Liver (tissue), 8 donors: ENCODE measurements at regions not wholly inside any gene's neighbourhood (a gene's known extent, or its start where the extent isn't known, plus 50 kb on each side); places are given as distances from the start of the nearest gene placed in this dataset.

Experiments used
- DNase-seq: peaks from one replicate; pipeline ENCODE4 v3.0.0-alpha.2; 2017; ENCODE audit warnings: low spot score
- H3K27ac ChIP-seq, 2 donors: one replicate each; pipeline ENCODE4 v1.7.0; 2013; ENCODE audit warnings: inconsistent platforms in 2 of 2, low read length in 2 of 2, control low read depth in 1 of 2, low read depth in 1 of 2, mild to moderate bottlenecking in 1 of 2
- H3K27me3 ChIP-seq, 4 donors: one replicate each; pipeline versions ENCODE4 v1.6.1 to v1.7.0; 2013; ENCODE audit warnings: low read length in 3 of 4, inconsistent platforms in 1 of 4, mild to moderate bottlenecking in 1 of 4, moderate library complexity in 1 of 4; ENCODE audit not compliant: control insufficient read depth in 4 of 4, insufficient read depth in 4 of 4
- H3K36me3 ChIP-seq, 4 donors: one replicate each; pipeline versions ENCODE4 v1.6.1 to v1.7.0; 2013; ENCODE audit warnings: low read length in 3 of 4, mild to moderate bottlenecking in 3 of 4, low read depth in 1 of 4, moderate library complexity in 1 of 4; ENCODE audit not compliant: control insufficient read depth in 4 of 4, insufficient read depth in 3 of 4
- H3K4me1 ChIP-seq, 4 donors: one replicate each; pipeline versions ENCODE4 v1.6.1 to v1.7.0; 2013; ENCODE audit warnings: low read length in 3 of 4, mild to moderate bottlenecking in 3 of 4, moderate library complexity in 1 of 4; ENCODE audit not compliant: control insufficient read depth in 4 of 4, insufficient read depth in 4 of 4
- H3K4me3 ChIP-seq, 3 donors: one replicate each; pipeline versions ENCODE4 v1.6.1 to v1.7.0; 2013; ENCODE audit warnings: low read length in 3 of 3, control low read depth in 1 of 3, low read depth in 1 of 3, mild to moderate bottlenecking in 1 of 3
- H3K9ac ChIP-seq, 2 donors: one replicate each; pipeline ENCODE4 v1.7.0; 2013; ENCODE audit warnings: low read length in 2 of 2, mild to moderate bottlenecking in 2 of 2, moderate library complexity in 2 of 2, control low read depth in 1 of 2, low read depth in 1 of 2
- H3K9me3 ChIP-seq, 4 donors: one replicate each; pipeline versions ENCODE4 v1.6.1 to v1.7.0; 2013; ENCODE audit warnings: low read length in 3 of 4; ENCODE audit not compliant: control insufficient read depth in 4 of 4
- EGR1 ChIP-seq, 2 donors: IDR thresholded peaks; 2 replicates each; pipeline ENCODE4 v1.6.1; 2016 to 2018; ENCODE audit warnings: antibody characterized with exemption in 2 of 2, low read depth in 2 of 2
- FOXA1 ChIP-seq: IDR thresholded peaks from 2 replicates; pipeline ENCODE4 v1.6.1; 2016; ENCODE audit warnings: antibody characterized with exemption
- FOXA2 ChIP-seq: IDR thresholded peaks from 2 replicates; pipeline ENCODE4 v1.6.1; 2016; ENCODE audit warnings: antibody characterized with exemption
- GABPA ChIP-seq, 2 donors: IDR thresholded peaks in 1 of 2; conservative IDR thresholded peaks in 1 of 2; 2 replicates each; pipeline ENCODE4 v1.6.1; 2016; ENCODE audit warnings: antibody characterized with exemption in 2 of 2, mild to moderate bottlenecking in 1 of 2, moderate library complexity in 1 of 2
- HNF4A ChIP-seq, 2 donors: conservative IDR thresholded peaks; 2 replicates each; pipeline ENCODE4 v1.6.1; 2016; ENCODE audit warnings: antibody characterized with exemption in 2 of 2, mild to moderate bottlenecking in 2 of 2
- HNF4G ChIP-seq: IDR thresholded peaks from 2 replicates; pipeline ENCODE4 v1.6.1; 2016; ENCODE audit warnings: antibody characterized with exemption
- JUND ChIP-seq, 2 donors: IDR thresholded peaks; 2 replicates each; pipeline ENCODE4 v1.6.1; 2016; ENCODE audit warnings: antibody characterized with exemption in 2 of 2
- NR2F2 ChIP-seq: IDR thresholded peaks from 2 replicates; pipeline ENCODE4 v1.6.1; 2016; ENCODE audit warnings: antibody characterized with exemption
- RAD21 ChIP-seq, 2 donors: IDR thresholded peaks; 2 replicates each; pipeline ENCODE4 v1.6.1; 2016; ENCODE audit warnings: antibody characterized with exemption in 2 of 2, mild to moderate bottlenecking in 2 of 2
- RXRA ChIP-seq, 2 donors: IDR thresholded peaks; 2 replicates each; pipeline ENCODE4 v1.6.1; 2017 to 2018; ENCODE audit warnings: antibody characterized with exemption in 2 of 2, mild to moderate bottlenecking in 1 of 2
- SP1 ChIP-seq: IDR thresholded peaks from 2 replicates; pipeline ENCODE4 v1.6.1; 2018; ENCODE audit warnings: antibody characterized with exemption, mild to moderate bottlenecking
- TAF1 ChIP-seq: conservative IDR thresholded peaks from 2 replicates; pipeline ENCODE4 v1.6.1; 2016; ENCODE audit warnings: antibody characterized with exemption, mild to moderate bottlenecking
- YY1 ChIP-seq: IDR thresholded peaks from 2 replicates; pipeline ENCODE4 v1.6.1; 2016; ENCODE audit warnings: antibody characterized with exemption, mild to moderate bottlenecking
- WGBS: extraction: QIAGEN DNeasy Blood & Tissue Kit; methylation state at CpG from one replicate; pipeline ENCODE4 v1.1.7; 2013; 5-methylcytosine and 5-hydroxymethylcytosine counted together
- TF ChIP-seq, protein P1 (sequence below): fragments of 150-350 bp; IDR thresholded peaks from 2 replicates; pipeline ENCODE4 v1.5.1; 2017; ENCODE audit warnings: improper control_type of control experiment, low read depth, low read length; ENCODE audit not compliant: missing input control
- TF ChIP-seq, protein P2 (sequence below): IDR thresholded peaks from 2 replicates; pipeline ENCODE4 v1.6.1; 2016; ENCODE audit warnings: antibody characterized with exemption
- TF ChIP-seq, protein P3 (sequence below): IDR thresholded peaks from 2 replicates; pipeline ENCODE4 v1.6.1; 2016; ENCODE audit warnings: antibody characterized with exemption
- TF ChIP-seq, protein P4 (sequence below): IDR thresholded peaks from 2 replicates; pipeline ENCODE4 v1.6.1; 2016; ENCODE audit warnings: antibody characterized with exemption, mild to moderate bottlenecking
- TF ChIP-seq, protein P5 (sequence below): IDR thresholded peaks from 2 replicates; pipeline ENCODE4 v1.6.1; 2016; ENCODE audit warnings: antibody characterized with exemption
- donor health status: healthy.
- donor health status: healthy.
- donor health status: healthy.
- donor health status: healthy.
- donor health status: healthy.

DNA sequence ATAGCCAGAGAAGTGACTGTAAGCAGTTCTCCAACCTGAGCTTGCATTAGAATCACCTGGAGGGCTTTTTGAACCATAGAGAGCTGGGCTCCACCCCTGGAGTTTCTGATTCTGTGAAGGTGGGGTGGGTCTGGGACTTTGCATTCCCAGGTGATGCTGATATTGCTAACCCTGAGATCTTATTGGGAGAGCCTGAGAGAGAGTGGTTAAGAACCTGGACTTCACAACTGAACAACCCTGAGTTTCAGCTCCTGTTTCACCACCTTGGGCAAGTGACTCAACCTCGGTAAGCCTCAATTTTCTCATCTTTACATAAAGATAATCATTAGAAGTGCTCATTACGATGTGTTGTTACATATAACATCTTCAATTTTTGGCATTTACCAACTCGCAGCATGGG, 498.6 kb downstream of the EBF1 start:
- 91% methylated on average over 3 of the region's 3 CpGs for WGBS
- TF ChIP-seq RAD21 (IDR thresholded peaks at IDR 0.05), result no peak
- no peak overlapping the region for H3K27ac ChIP-seq
- H3K4me1 ChIP-seq, result no peaks in the 10 kb centered on the region
- no peak for DNase-seq
- H3K9ac ChIP-seq, result no peak overlapping the region
- H3K36me3 ChIP-seq, result no peaks in the 10 kb centered on the region
- H3K27me3 ChIP-seq, result no peaks in the 10 kb centered on the region
- no peaks in the 10 kb centered on the region for H3K9me3 ChIP-seq
- H3K4me3 ChIP-seq, result no peak overlapping the region

DNA sequence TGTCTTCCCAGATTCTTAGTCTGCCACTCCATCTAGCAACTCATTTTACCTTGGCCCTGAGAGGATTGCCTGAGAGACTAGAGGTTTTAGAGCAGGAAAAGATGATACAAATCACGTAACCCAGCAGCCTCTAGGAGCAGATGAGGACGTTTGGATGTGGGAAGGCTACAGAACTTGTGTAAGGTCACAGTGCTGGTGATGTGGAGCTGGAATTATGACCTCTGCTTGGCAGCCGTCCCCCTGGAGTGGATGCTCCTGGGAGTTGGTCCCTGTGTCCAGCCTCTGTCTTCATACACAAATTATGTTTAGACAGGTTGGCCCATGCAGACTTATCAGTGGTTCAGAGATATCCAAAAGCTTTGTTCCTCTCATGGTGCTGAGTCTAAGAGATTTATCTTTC, 499.0 kb downstream of the EBF1 start:
- TF ChIP-seq HNF4G, result no peak
- TF ChIP-seq, protein P1, sequence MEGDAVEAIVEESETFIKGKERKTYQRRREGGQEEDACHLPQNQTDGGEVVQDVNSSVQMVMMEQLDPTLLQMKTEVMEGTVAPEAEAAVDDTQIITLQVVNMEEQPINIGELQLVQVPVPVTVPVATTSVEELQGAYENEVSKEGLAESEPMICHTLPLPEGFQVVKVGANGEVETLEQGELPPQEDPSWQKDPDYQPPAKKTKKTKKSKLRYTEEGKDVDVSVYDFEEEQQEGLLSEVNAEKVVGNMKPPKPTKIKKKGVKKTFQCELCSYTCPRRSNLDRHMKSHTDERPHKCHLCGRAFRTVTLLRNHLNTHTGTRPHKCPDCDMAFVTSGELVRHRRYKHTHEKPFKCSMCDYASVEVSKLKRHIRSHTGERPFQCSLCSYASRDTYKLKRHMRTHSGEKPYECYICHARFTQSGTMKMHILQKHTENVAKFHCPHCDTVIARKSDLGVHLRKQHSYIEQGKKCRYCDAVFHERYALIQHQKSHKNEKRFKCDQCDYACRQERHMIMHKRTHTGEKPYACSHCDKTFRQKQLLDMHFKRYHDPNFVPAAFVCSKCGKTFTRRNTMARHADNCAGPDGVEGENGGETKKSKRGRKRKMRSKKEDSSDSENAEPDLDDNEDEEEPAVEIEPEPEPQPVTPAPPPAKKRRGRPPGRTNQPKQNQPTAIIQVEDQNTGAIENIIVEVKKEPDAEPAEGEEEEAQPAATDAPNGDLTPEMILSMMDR, result no peak
- TF ChIP-seq NR2F2, result no peak
- peak in 1 of 2 donors; percentile 40 for TF ChIP-seq JUND (IDR thresholded peaks at IDR 0.05)
- TF ChIP-seq YY1, result peak; percentile 18
- TF ChIP-seq SP1, result no peak
- TF ChIP-seq HNF4A (conservative IDR thresholded peaks at IDR 0.05), result peak; percentile 66 to 90
- TF ChIP-seq, protein P2, sequence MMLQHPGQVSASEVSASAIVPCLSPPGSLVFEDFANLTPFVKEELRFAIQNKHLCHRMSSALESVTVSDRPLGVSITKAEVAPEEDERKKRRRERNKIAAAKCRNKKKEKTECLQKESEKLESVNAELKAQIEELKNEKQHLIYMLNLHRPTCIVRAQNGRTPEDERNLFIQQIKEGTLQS, result no peak
- peak; percentile 16 to 46 for TF ChIP-seq RAD21 (IDR thresholded peaks at IDR 0.05)
- TF ChIP-seq RXRA (IDR thresholded peaks at IDR 0.05), result peak; percentile 62 to 93
- TF ChIP-seq, protein P3, sequence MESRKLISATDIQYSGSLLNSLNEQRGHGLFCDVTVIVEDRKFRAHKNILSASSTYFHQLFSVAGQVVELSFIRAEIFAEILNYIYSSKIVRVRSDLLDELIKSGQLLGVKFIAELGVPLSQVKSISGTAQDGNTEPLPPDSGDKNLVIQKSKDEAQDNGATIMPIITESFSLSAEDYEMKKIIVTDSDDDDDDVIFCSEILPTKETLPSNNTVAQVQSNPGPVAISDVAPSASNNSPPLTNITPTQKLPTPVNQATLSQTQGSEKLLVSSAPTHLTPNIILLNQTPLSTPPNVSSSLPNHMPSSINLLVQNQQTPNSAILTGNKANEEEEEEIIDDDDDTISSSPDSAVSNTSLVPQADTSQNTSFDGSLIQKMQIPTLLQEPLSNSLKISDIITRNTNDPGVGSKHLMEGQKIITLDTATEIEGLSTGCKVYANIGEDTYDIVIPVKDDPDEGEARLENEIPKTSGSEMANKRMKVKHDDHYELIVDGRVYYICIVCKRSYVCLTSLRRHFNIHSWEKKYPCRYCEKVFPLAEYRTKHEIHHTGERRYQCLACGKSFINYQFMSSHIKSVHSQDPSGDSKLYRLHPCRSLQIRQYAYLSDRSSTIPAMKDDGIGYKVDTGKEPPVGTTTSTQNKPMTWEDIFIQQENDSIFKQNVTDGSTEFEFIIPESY, result no peak
- TF ChIP-seq, protein P4, sequence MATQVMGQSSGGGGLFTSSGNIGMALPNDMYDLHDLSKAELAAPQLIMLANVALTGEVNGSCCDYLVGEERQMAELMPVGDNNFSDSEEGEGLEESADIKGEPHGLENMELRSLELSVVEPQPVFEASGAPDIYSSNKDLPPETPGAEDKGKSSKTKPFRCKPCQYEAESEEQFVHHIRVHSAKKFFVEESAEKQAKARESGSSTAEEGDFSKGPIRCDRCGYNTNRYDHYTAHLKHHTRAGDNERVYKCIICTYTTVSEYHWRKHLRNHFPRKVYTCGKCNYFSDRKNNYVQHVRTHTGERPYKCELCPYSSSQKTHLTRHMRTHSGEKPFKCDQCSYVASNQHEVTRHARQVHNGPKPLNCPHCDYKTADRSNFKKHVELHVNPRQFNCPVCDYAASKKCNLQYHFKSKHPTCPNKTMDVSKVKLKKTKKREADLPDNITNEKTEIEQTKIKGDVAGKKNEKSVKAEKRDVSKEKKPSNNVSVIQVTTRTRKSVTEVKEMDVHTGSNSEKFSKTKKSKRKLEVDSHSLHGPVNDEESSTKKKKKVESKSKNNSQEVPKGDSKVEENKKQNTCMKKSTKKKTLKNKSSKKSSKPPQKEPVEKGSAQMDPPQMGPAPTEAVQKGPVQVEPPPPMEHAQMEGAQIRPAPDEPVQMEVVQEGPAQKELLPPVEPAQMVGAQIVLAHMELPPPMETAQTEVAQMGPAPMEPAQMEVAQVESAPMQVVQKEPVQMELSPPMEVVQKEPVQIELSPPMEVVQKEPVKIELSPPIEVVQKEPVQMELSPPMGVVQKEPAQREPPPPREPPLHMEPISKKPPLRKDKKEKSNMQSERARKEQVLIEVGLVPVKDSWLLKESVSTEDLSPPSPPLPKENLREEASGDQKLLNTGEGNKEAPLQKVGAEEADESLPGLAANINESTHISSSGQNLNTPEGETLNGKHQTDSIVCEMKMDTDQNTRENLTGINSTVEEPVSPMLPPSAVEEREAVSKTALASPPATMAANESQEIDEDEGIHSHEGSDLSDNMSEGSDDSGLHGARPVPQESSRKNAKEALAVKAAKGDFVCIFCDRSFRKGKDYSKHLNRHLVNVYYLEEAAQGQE, result peak; percentile 23
- TF ChIP-seq GABPA (IDR thresholded peaks at IDR 0.05 in 1 of 2, conservative IDR thresholded peaks at IDR 0.05 in 1 of 2), result no peak
- peak; percentile 25 for TF ChIP-seq FOXA2
- TF ChIP-seq, protein P5, sequence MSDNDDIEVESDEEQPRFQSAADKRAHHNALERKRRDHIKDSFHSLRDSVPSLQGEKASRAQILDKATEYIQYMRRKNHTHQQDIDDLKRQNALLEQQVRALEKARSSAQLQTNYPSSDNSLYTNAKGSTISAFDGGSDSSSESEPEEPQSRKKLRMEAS, result peak; percentile 28
- no peak for TF ChIP-seq FOXA1
- no peak for TF ChIP-seq TAF1
- TF ChIP-seq EGR1 (IDR thresholded peaks at IDR 0.05; ENCODE audit: low read depth in 2 of 2), result no peak
- H3K9ac ChIP-seq, result no peak overlapping the region
- no peaks in the 10 kb centered on the region for H3K4me1 ChIP-seq
- 36% methylated on average over 3 of the region's 3 CpGs for WGBS
- no peaks in the 10 kb centered on the region for H3K36me3 ChIP-seq
- no peak overlapping the region for H3K27ac ChIP-seq
- no peaks in the 10 kb centered on the region for H3K27me3 ChIP-seq
- no peaks in the 10 kb centered on the region for H3K9me3 ChIP-seq
- no peak overlapping the region for H3K4me3 ChIP-seq
- DNase-seq, result no peak
